ENCODE measurements at regions not wholly inside any gene's neighbourhood (a gene's known extent, or its start where the extent isn't known, plus 50 kb on each side); places are given as distances from the start of the nearest gene placed in this dataset.

GRCh38 chr13:22108979-22109378, 438.1 kb downstream of the FGF9 start:
- intact Hi-C loops (cut with DNase I; ENCODE audit: low total_unique reads), result no loop called here
- 93 to 95% methylated on average over 4 of the region's 4 CpGs for WGBS, 2 donors
- Histone ChIP-seq H3K9me3 (no peaks in the 10 kb centered on the region), H3K27ac (no peak overlapping the region), H3K4me1 (no peaks in the 10 kb centered on the region), H3K4me3 (no peak overlapping the region), H3K36me3 (ENCODE audit: low read depth, missing control alignments) (no peaks in the 10 kb centered on the region), H3K27me3 (no peaks in the 10 kb centered on the region)
- DNase-seq, result no peak
- no peak for TF ChIP-seq POLR2A (IDR thresholded peaks at IDR 0.05)
- TF ChIP-seq, protein P1, sequence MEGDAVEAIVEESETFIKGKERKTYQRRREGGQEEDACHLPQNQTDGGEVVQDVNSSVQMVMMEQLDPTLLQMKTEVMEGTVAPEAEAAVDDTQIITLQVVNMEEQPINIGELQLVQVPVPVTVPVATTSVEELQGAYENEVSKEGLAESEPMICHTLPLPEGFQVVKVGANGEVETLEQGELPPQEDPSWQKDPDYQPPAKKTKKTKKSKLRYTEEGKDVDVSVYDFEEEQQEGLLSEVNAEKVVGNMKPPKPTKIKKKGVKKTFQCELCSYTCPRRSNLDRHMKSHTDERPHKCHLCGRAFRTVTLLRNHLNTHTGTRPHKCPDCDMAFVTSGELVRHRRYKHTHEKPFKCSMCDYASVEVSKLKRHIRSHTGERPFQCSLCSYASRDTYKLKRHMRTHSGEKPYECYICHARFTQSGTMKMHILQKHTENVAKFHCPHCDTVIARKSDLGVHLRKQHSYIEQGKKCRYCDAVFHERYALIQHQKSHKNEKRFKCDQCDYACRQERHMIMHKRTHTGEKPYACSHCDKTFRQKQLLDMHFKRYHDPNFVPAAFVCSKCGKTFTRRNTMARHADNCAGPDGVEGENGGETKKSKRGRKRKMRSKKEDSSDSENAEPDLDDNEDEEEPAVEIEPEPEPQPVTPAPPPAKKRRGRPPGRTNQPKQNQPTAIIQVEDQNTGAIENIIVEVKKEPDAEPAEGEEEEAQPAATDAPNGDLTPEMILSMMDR (IDR thresholded peaks at IDR 0.05), result no peak

DNA sequence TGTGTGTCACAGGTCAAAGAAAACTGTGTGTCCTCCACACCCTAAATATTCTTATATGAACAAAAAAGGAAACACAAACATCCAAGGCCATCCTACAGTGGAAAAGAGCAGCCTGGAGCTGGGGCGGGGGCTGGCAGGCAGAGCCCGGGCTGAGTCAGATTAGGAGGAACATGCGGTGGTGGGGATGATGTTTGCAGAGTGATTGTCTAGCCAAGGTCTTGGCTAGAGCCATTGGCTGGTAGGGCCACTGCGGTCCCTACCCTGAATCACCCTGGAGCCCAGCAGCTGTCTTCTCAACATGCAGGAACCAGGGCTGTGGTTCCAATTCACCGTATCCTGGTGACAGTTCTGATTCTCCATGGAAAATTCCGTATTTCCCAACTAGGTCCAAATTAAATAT, 439.5 kb downstream of the FGF9 start:
- 51 to 63% methylated on average over 6 of the region's 6 CpGs for WGBS, 2 donors
- H3K4me3 ChIP-seq, result no peak overlapping the region
- no peaks in the 10 kb centered on the region for H3K36me3 ChIP-seq (ENCODE audit: low read depth, missing control alignments)
- no peaks in the 10 kb centered on the region for H3K9me3 ChIP-seq
- H3K4me1 ChIP-seq, result no peaks in the 10 kb centered on the region
- no peak for DNase-seq
- no peak overlapping the region for H3K27ac ChIP-seq
- intact Hi-C loops (cut with DNase I; ENCODE audit: low total_unique reads), result no loop called here
- TF ChIP-seq, protein P1 (IDR thresholded peaks at IDR 0.05), result no peak
- TF ChIP-seq POLR2A (IDR thresholded peaks at IDR 0.05), result no peak
- H3K27me3 ChIP-seq, result no peaks in the 10 kb centered on the region

GRCh38 chr13:22111152-22111783, 440.4 kb downstream of the FGF9 start:
- WGBS, 2 donors, result 91 to 92% methylated on average over 8 of the region's 8 CpGs
- Histone ChIP-seq H3K36me3 (ENCODE audit: low read depth, missing control alignments) (no peaks in the 10 kb centered on the region), H3K9me3 (no peaks in the 10 kb centered on the region), H3K4me3 (no peak overlapping the region), H3K27ac (no peak overlapping the region), H3K4me1 (no peaks in the 10 kb centered on the region), H3K27me3 (no peaks in the 10 kb centered on the region)
- no peak for DNase-seq
- TF ChIP-seq POLR2A (IDR thresholded peaks at IDR 0.05), result no peak
- TF ChIP-seq, protein P1 (IDR thresholded peaks at IDR 0.05), result no peak
- intact Hi-C loops (cut with DNase I; ENCODE audit: low total_unique reads), result no loop called here

- Histone ChIP-seq H3K4me3 (no peak overlapping the region), H3K4me1 (no peaks in the 10 kb centered on the region), H3K27me3 (no peaks in the 10 kb centered on the region), H3K27ac (no peak overlapping the region), H3K9me3 (no peaks in the 10 kb centered on the region), H3K36me3 (ENCODE audit: low read depth, missing control alignments) (no peaks in the 10 kb centered on the region)
- no peak for TF ChIP-seq POLR2A (IDR thresholded peaks at IDR 0.05)
- intact Hi-C loops (cut with DNase I; ENCODE audit: low total_unique reads), result no loop called here
- DNase-seq, result no peak
- 84 to 91% methylated on average over 11 of the region's 11 CpGs for WGBS, 2 donors
Measured at GRCh38 chr13:22111961-22112360, 441.1 kb downstream of the FGF9 start.

DNA sequence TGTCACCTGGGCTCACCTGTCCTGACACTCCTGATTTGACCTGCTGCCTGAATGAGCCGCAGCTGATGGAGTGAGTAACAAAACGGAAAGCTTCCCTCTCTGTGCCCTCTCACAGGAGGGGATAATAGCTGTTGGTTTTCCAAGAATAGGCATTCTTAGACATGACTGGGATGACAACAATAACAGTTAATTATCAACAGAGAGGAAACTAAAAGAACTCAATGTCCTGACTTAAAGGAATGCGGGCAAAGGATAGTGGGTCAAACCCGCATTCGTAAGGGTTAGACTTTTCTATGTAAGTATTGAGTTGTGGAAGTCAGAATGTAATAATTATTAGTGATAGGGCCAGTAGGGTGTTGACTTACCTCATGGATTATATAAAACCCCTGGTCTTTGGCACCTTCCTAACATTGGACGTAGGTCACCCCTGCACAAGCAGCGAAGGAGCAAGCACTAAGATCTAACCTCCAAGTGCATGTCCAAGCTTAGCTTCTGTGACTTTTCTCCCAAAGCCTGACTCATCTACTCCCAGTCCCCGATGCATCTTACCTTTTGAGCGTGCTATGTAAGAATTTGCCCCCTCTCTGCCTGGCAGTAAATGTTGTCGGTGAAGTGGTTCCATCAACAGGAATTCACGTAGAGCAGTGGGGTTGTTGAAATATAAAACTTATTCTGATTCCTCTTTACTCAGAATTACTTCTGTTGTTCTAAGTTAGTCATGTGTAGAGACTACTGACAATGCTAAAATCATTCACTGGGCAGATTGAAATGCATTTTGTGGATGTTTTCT, 442.3 kb downstream of the FGF9 start:
- Histone ChIP-seq H3K4me1 (no peaks in the 10 kb centered on the region), H3K27me3 (no peaks in the 10 kb centered on the region), H3K36me3 (ENCODE audit: low read depth, missing control alignments) (no peaks in the 10 kb centered on the region), H3K9me3 (no peaks in the 10 kb centered on the region), H3K27ac (no peak overlapping the region), H3K4me3 (no peak overlapping the region)
- intact Hi-C loops (cut with DNase I; ENCODE audit: low total_unique reads), result no loop called here
- DNase-seq, result no peak
- TF ChIP-seq, protein P1 (IDR thresholded peaks at IDR 0.05), result no peak
- TF ChIP-seq POLR2A (IDR thresholded peaks at IDR 0.05), result no peak
- WGBS, 2 donors, result 94% methylated on average over 11 of the region's 11 CpGs

Measured in testis (tissue), 2 donors.